K562 (cell line): ENCODE measurements at regions not wholly inside any gene's neighbourhood (a gene's known extent, or its start where the extent isn't known, plus 50 kb on each side); places are given as distances from the start of the nearest gene placed in this dataset.

Experiments
- BCLAF1 ChIP-seq, 2 experiments: fragments of 450-650 bp in 1 of 2; IDR thresholded peaks; 2 replicates each; pipeline ENCODE4 v1.6.1; 2011 to 2017; ENCODE audit warnings: low read depth in 2 of 2, antibody characterized with exemption in 1 of 2, borderline replicate concordance in 1 of 2, low read length in 1 of 2, mild to moderate bottlenecking in 1 of 2, mixed read lengths in 1 of 2; ENCODE audit not compliant: control insufficient read depth in 1 of 2
- CHD7 ChIP-seq: fragments of 200-600 bp; sonication (generic); IDR thresholded peaks from one replicate; pipeline ENCODE4 v1.6.1; 2012; ENCODE audit warnings: mild to moderate bottlenecking, low read depth, low read length, inconsistent platforms
- HLTF ChIP-seq: fragments of 450-650 bp; IDR thresholded peaks from 2 replicates; pipeline ENCODE4 v1.6.1; 2016
- KAT8 ChIP-seq: fragments of 450-650 bp; IDR thresholded peaks from 2 replicates; pipeline ENCODE4 v1.6.1; 2016; ENCODE audit warnings: low read depth, mild to moderate bottlenecking
- KDM4B ChIP-seq, 2 experiments: fragments of 450-650 bp in 1 of 2; sonication (generic) in 1 of 2; IDR thresholded peaks; 2 replicates each; pipeline ENCODE4 v1.6.1; 2016 to 2017; ENCODE audit warnings: borderline replicate concordance in 2 of 2, antibody characterized with exemption in 1 of 2, low read depth in 1 of 2, mild to moderate bottlenecking in 1 of 2
- KHSRP ChIP-seq: fragments of 450-650 bp; IDR thresholded peaks from 2 replicates; pipeline ENCODE4 v1.6.1; 2017
- MEF2A ChIP-seq: IDR thresholded peaks from 2 replicates; pipeline ENCODE4 v1.6.1; 2011; ENCODE audit warnings: low read depth, mild to moderate bottlenecking, low read length, moderate library complexity; ENCODE audit not compliant: control insufficient read depth
- NFATC3 ChIP-seq: fragments of 450-650 bp; IDR thresholded peaks from 2 replicates; pipeline ENCODE4 v1.6.1; 2017; ENCODE audit warnings: mild to moderate bottlenecking
- NFYB ChIP-seq: IDR thresholded peaks from 2 replicates; pipeline ENCODE4 v1.6.1; 2011; ENCODE audit warnings: mild to moderate bottlenecking, moderate library complexity; ENCODE audit not compliant: insufficient read length; ENCODE audit errors: extremely low read depth
- NR2C1 ChIP-seq, 2 experiments: fragments of 450-650 bp; IDR thresholded peaks; 2 replicates each; pipeline ENCODE4 v1.6.1; 2017; ENCODE audit warnings: mild to moderate bottlenecking in 2 of 2, antibody characterized with exemption in 1 of 2, inconsistent platforms in 1 of 2, missing compliant biosample characterization in 1 of 2, missing genetic modification characterization in 1 of 2
- RFX7 ChIP-seq: fragments of 250-450 bp; sonication (Bioruptor Pico); IDR thresholded peaks from 2 replicates; pipeline ENCODE4 v1.5.1; 2021; ENCODE audit warnings: mild to moderate bottlenecking
- TCF7 ChIP-seq: sonication (generic); IDR thresholded peaks from 2 replicates; pipeline ENCODE4 v1.6.1; 2016; ENCODE audit warnings: antibody characterized with exemption, borderline replicate concordance
- ZNF121 ChIP-seq: sonication (generic); formaldehyde crosslinking; conservative IDR thresholded peaks from 2 replicates; pipeline ENCODE4 v1.8.0; 2022; ENCODE audit warnings: missing genetic modification reagents

DNA sequence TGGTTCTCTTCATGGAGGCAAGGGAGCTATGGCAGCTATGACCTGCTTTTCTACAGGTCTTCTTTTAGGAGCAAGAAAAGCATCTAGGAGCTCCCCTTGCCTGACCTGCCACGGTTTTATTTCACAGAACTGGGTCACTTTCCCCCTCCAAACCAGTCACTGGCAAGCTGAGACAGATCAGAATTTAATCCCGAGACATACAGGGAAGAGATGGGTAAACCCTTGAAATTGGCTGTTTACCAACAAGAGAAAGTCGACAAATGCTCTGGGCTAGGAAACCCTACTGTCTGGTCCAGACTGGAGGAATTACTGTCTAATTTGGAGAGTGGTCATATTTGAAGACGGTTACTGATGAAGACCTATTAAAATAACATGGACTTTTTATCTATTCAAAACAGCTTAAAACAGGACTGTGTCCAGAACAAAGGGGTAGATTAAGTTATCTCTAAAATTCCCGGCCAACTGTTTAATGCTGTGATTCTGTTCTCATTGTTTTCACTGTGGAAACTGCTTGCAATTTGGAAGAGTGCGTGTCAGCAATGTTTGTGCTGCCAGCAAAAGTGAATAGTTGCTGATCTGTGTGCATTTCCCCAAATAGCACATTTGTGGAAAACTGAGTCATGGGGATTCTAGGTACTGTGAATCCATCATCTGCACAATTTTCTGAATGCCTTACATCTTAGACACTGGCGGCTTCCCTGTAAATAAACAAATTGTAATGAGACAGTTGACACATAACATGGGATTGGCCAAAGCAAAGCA is 73.4 kb upstream of the EEA1 start (continued):
- TF ChIP-seq ZNF121 (CRISPR knock-in tag) (no peak), KHSRP (no peak; the same call in 1 of the 2 replicates), NFYB (no peak), NR2C1 (IDR thresholded peaks at IDR 0.05) (no peak), NR2C1 (tag; IDR thresholded peaks at IDR 0.05) (no peak), CHD7 (no peak), HLTF (no peak; the same call in 1 of the 2 replicates), KDM4B (IDR thresholded peaks at IDR 0.05; ENCODE audit: borderline replicate concordance in 2 of 2, low read depth in 1 of 2) (no peak), TCF7 (no peak), RFX7 (no peak), NFATC3 (no peak), MEF2A (peak; percentile 55; the same call in 1 of the 2 replicates), KAT8 (no peak), BCLAF1 (IDR thresholded peaks at IDR 0.05; ENCODE audit: borderline replicate concordance in 1 of 2, control insufficient read depth in 1 of 2, low read depth in 2 of 2, low read length in 1 of 2) (no peak)
